Stimulated activated CD8-positive, alpha-beta memory T cell treated with anti-CD3 and anti-CD28 coated beads, Interleukin-12 subunit alpha, Interleukin-12 subunit beta, amount 100 ng/mL, for 1 hour (primary cell): ENCODE measurements at regions not wholly inside any gene's neighbourhood (a gene's known extent, or its start where the extent isn't known, plus 50 kb on each side); places are given as distances from the start of the nearest gene placed in this dataset.
"Not testable (repeated sequence)": the region's sequence is repeated elsewhere in the genome, so short reads cannot be mapped to it uniquely, and the experiment has no call there.

Experiments
- DNase-seq: peaks from one replicate; pipeline ENCODE4 v3.0.0-alpha.2; 2020; ENCODE audit warnings: low read depth

DNA sequence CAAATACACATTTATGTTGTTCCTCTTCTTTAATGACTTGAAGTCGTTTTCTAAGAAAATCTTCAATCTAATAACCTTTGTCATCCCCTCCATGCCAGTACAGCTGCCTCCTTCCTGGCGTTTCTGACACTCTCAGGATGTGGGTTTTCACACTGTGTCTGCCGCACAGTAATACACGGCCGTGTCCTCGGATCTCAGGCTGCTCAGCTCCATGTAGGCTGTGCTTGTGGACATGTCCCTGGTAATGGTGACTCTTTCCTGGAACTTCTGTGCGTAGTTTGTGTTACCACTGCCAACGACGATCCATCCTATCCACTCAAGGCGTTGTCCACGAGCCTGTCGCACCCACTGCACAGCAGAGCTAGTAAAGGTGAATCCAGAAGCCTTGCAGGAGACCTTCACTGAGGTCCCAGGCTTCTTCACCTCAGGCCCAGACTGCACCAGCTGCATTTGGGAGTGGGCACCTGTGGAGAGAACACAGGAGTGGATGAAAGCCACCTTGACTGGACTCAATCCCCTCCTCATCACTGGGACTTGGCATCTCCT, 1095.9 kb downstream of the TMEM121 start:
- DNase-seq, result peak; percentile 6

DNA sequence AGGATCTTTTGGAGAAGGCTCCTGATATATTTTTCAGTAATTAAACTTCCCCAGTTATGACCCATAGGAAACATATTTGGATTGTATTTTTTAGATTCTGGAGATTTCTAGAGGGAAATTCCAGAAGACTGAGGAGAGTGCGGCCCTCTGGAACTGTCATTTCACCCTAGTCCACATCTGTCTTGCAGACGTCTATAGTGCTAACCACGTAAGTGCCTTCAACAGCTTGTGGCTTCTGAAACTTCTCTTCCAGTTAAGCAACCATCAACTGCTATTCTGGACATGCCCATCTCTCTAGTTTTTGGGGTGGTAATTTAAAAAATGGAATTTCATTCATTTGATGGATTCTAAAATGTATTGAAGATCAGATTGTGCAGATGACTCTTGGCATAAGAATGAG, 1098.8 kb downstream of the TMEM121 start:
- no peak for DNase-seq

GRCh38 chr14:106626469-106626868, 1100.1 kb downstream of the TMEM121 start:
- not testable (repeated sequence) for DNase-seq

GRCh38 chr14:106626942-106627588, 1100.7 kb downstream of the TMEM121 start:
- peak; percentile 27 for DNase-seq

DNA sequence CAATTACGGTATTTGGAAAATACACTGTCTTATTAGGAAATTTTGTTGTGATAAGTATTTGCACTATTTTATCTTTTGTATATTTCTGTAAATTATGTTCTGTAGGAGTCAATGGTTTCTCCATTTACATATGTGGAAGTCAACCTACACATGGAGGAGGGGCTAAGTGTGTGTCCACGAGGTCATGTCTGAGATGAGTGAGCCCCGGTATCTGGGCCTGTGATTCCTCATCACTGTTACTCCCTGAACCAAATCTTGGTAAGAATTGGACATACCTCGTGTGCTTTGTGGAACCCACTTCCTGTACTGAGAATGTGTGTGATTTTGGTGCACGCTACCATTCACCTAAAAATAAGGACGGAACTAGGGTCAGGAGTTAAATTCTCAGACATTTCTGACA, 1105.5 kb downstream of the TMEM121 start:
- DNase-seq, result no peak

- no peak for DNase-seq
Measured at GRCh38 chr14:106633721-106634120, 1107.3 kb downstream of the TMEM121 start.

DNA sequence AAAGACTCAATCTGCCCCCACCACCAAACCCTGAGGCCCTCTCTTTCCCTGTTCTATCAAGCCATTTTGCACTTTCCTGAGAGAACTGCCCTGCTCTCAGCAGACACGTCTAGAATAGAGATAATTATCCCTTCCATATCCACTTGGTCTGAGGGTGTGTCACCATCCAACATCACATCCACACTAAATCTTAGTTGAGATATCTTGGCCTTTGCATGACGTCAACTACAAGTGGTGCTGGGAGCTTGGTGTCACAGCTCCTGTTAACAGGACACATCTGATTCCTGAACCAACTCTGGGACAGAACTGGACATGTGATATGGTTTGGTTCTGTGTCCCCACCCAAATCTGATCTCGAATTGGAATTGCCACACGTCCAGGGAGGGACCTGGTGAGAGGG, 1109.2 kb downstream of the TMEM121 start:
- no peak for DNase-seq

- not testable (repeated sequence) for DNase-seq
Measured at GRCh38 chr14:106638786-106639452, 1112.5 kb downstream of the TMEM121 start.

GRCh38 chr14:106642090-106642489, 1115.7 kb downstream of the TMEM121 start:
- no peak for DNase-seq

GRCh38 chr14:106642971-106643370, 1116.6 kb downstream of the TMEM121 start:
- DNase-seq, result not testable (repeated sequence)

DNA sequence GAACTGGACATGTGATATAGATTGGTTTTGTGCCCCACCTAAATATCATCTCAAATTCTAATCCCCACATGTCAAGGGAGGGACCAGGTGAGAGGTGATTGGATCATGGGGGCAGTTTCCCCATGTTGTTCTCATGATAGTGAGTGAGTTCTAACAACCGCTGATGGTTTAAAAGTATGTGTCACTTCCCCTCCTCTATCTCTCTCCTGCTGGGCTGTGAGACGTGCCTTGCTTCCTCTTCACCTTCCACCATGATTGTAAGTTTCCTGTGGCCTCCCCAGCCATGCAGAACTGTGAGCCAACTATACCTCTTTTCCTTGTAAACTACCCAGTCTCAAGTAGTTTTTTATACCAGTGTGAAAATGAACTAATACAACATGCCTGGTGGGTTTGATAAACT, 1122.5 kb downstream of the TMEM121 start:
- not testable (repeated sequence) for DNase-seq

- no peak for DNase-seq
Measured at GRCh38 chr14:106651016-106651415, 1124.6 kb downstream of the TMEM121 start.

GRCh38 chr14:106652494-106652893, 1126.1 kb downstream of the TMEM121 start:
- no peak for DNase-seq

DNA sequence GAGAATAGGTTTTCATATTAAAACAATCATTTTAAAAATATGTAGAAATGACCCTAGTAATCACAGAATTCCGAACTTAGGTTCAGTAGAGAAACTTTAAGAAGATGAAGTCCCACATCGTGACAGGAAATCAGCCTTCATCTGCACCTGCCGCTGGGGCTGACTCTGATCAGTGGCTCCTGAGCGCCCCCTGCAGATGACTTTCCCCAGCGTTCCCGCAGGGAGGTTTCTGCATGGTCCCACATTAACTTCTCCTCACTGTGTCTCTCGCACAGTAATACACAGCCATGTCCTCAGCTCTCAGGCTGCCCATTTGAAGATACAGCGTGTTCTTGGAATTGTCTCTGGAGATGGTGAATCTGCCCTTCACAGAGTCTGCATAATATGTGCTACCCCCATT, 1131.1 kb downstream of the TMEM121 start:
- DNase-seq, result no peak

DNA sequence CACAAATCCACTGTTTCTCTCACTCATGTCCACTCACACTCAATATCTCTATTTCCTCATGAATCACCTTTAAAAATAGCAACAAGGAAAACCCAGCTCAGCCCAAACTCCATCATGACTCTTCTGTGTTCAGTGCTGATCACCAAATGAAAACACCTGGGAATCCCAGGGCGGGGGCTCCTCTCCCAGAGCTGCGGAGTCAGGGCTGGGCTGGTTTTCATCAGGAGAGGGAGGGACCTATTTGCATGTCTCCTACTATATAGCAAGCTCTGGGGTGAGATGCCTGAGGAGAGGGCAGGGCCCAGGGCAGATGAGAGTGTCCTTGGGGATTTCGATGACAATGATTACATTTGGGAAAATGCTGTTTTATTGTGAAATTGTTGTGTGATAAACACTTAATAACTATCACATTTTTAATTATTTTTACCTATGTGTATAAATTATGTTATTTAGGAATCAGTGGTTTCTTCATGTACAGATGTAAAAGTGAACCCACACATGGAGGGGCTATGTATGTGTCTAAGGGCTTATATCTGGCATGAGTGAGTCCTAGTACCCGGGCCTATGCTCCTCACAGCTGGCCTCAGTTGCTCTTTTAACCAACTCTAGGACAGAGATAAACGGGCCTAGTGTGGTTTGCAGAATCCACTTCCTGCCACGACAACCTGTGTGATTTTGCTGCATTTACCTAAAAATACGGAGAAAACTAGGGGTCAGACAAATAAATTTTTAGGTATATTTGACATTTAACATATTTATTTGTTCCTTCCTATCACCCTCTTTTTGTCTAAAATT, 1131.9 kb downstream of the TMEM121 start:
- DNase-seq, result not testable (repeated sequence)

GRCh38 chr14:106661561-106661960, 1135.2 kb downstream of the TMEM121 start:
- not testable (repeated sequence) for DNase-seq

GRCh38 chr14:106662936-106663550, 1136.7 kb downstream of the TMEM121 start:
- no peak for DNase-seq

DNA sequence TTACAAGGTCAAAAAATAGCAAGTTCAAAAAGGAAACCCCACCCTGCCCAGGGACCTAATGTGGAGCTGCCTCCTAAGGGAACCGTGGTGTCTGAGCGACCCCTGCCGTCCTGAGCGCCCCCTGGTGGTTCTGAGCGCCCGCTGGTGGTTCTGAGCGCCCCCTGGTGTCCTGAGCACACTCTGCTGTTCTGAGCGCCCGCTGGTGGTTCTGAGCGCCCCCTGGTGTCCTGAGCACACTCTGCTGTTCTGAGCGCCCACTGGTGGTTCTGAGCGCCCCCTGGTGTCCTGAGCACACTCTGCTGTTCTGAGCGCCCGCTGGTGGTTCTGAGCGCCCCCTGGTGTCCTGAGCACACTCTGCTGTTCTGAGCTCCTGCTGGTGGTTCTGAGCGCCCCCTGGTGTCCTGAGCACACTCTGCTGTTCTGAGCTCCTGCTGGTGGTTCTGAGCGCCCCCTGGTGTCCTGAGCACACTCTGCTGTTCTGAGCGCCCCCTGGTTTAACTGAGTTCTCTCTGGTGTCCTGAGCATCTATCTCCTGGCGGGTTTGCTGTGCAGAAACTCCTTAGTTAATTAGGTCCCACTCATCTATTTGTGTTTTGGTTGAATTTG, 1137.5 kb downstream of the TMEM121 start:
- DNase-seq, result not testable (repeated sequence)

GRCh38 chr14:106665814-106666213, 1139.4 kb downstream of the TMEM121 start:
- DNase-seq, result no peak

- no peak for DNase-seq
Measured at GRCh38 chr14:106666341-106666740, 1140.0 kb downstream of the TMEM121 start.

DNA sequence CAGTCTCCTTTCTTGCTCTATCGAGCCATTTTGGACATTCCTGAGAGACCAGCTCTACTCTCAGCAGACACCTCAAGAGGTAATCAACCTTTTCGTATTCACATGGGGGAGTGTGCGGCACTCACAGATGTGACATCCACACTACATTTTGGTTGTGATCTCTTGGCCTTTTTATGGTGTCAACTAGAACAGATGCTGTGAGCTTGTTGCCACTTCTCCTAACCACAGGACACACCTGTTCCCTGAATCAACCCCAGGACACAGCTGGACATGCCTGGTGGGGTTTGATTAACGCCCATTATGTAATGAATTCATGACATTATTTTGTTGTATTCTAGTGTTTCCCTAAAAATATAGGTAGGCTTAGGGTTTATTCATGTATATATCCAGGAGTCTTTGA, 1143.6 kb downstream of the TMEM121 start:
- no peak for DNase-seq

- DNase-seq, result not testable (repeated sequence)
Measured at GRCh38 chr14:106674093-106674492, 1147.7 kb downstream of the TMEM121 start.
